Activated naive CD4-positive, alpha-beta T cell treated with anti-CD3 and anti-CD28 coated beads for 36 hours (primary cell): ENCODE measurements at regions not wholly inside any gene's neighbourhood (a gene's known extent, or its start where the extent isn't known, plus 50 kb on each side); places are given as distances from the start of the nearest gene placed in this dataset.

Experiments used
- CTCF ChIA-PET: fragments of 350-600 bp; sonication (Branson Sonifier 250); formaldehyde crosslinking; loops from one replicate; lab custom pipeline; 2021; ENCODE audit warnings: antibody characterized with exemption; lab: Charles Lee
- DNase-seq: peaks from one replicate; pipeline ENCODE4 v3.0.0-alpha.2; 2020
- H3K27ac Mint-ChIP-seq: one replicate; pipeline ENCODE4 v1.8.0; 2021; ENCODE audit warnings: mild to moderate bottlenecking, mixed read lengths
- H3K27me3 Mint-ChIP-seq: one replicate; pipeline ENCODE4 v1.8.0; 2021; ENCODE audit warnings: low read depth, mixed read lengths
- H3K36me3 Mint-ChIP-seq: one replicate; pipeline ENCODE4 v1.8.0; 2021; ENCODE audit warnings: low read depth, mixed read lengths
- H3K4me1 Mint-ChIP-seq: one replicate; pipeline ENCODE4 v1.8.0; 2021; ENCODE audit warnings: low read depth, mixed read lengths
- H3K4me3 Mint-ChIP-seq: one replicate; pipeline ENCODE4 v1.8.0; 2021; ENCODE audit warnings: mild to moderate bottlenecking, moderate library complexity, mixed read lengths
- H3K9me3 Mint-ChIP-seq: one replicate; pipeline ENCODE4 v1.8.0; 2021; ENCODE audit warnings: mixed read lengths
- intact Hi-C: fragments of 100-400 bp; cut with micrococcal nuclease; formaldehyde crosslinking; loops from one replicate; pipeline ENCODE4 v1.15.1; 2023

DNA sequence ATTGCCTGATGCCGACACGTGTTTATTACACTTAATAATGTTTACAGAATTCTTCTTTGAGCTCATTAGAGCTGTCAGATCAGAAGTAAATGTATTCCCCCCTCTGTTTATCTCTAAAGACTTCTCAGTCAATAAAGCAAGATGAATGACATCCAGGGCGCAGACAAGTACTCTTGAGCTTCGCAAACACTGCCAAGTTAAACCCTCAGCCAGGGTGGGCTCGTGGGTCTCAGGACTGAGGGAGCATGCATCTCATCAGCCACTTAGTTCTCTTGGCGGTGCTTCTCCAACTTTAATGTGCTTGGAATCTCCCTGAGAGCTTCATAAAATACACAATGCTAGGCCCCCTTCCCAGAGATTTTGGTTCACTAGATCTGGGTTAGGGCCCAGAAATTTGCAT is 333.9 kb upstream of the THRB start:
- CTCF ChIA-PET = no interaction called here
- H3K9me3 Mint-ChIP-seq = peaks cover 2% of the 10 kb centered on the region
- no peak overlapping the region for H3K27ac Mint-ChIP-seq
- H3K36me3 Mint-ChIP-seq = no peaks in the 10 kb centered on the region
- peaks cover 32% of the 10 kb centered on the region for H3K27me3 Mint-ChIP-seq
- intact Hi-C loops = no loop called here
- H3K4me1 Mint-ChIP-seq = no peaks in the 10 kb centered on the region
- no peak for DNase-seq
- no peak overlapping the region for H3K4me3 Mint-ChIP-seq

DNA sequence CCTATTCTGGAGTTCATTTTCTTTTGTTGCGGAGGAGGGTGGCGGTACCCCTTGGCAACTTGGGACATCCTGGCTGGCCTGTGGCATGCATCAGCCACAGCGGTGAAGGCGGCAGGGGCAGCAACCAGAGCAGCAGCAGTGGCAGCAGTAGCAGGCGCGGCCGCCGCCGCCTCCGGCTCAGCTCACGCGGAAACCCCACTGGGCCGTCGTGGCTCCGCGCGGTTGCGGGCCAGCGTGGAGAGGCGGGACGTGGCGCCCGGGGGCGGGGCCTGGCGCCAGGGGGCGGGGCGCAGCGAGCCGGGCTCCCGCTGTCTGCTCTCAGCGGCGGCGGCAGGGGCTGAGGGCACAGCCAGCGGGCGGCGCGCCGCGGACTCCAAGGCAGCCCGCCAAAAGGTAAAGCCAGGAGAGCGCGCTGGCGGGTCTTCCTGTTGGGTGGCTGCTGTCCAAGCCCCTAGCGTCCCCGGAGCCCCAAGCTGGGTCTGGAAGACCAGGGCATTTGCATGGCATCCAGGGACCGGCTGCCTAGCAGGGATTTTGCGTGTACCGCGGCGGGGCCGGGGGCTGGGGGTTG is 334.4 kb upstream of the THRB start:
- no peak for DNase-seq
- intact Hi-C loops = no loop called here
- CTCF ChIA-PET = no interaction called here
- Mint-ChIP-seq H3K27me3 (peaks cover 32% of the 10 kb centered on the region), H3K4me3 (no peak overlapping the region), H3K9me3 (peaks cover 2% of the 10 kb centered on the region), H3K27ac (no peak overlapping the region), H3K4me1 (no peaks in the 10 kb centered on the region), H3K36me3 (no peaks in the 10 kb centered on the region)

DNA sequence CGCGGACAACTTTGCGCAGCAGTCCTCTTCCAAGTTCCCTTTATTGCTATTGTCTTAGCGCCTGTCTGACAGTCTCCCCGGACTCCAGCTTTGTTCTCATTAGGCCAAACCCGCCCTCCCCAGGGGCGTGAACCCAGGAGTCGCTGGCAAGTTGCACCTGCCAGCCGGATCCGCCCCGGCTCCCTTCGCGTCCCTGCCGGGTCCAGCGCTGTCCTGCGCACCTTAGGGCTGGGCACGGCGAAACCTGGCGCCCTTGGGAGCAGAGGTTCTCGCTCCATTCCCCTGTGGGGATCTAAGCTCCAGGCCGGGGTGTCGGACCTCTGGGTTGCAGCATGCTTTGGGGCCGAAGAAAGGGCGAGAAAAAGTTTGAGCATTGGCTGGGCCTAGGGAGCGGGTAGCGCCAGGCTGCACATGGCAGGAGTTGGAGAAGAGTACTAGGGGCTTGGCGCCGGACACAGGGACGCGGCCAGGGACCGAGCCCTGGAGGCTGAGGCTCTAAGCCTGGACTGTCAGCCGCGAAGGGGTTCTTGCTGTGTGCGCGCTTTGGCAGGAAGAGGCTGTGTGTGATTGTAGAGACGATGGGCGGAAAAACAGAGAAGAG is 335.1 kb upstream of the THRB start:
- H3K4me1 Mint-ChIP-seq = no peaks in the 10 kb centered on the region
- peaks cover 2% of the 10 kb centered on the region for H3K9me3 Mint-ChIP-seq

DNA sequence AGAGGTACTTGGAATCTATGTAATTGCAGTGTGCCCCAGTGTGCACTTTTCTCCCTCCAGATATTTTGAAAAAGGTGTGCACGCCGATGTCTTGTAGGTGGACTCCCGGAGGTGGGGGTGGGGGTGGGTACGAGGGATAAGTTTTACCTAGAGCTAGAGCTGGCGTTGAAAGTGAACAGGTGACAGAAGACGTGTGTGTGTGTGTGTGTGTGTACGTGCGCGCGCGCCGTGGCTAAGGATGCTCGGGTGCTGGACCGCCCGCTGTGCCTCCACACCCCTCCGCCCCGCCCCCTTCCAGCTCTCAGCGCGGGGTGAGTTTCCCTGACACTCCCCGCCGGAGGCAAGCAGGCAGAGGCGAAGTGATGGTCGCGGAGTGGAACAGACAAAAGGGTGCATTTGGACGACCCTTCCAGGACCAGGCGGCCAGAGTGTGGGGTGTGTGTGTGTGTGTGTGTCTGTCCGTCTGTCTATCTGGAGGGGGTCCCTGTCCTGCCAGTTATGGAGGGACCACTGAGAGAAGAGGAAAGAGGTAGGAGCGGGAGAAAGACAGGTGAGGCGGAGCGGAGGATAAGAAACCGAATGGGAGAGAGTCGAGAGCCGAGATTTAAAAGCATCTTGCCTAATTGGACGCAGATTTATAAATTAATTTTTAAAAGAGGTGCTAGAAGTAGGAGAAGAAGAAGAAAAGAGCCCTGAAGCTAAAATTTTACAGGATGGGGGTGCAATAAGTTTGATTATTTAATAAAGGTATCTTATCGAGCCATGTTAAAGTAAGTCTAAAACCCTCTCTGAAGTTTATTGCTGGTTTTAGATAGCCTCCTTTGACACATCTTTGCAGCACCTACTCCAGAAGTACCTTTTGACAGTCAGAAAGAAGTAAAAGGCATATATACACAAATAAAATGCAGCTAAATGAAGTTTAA is 335.8 kb upstream of the THRB start:
- no peak overlapping the region for H3K27ac Mint-ChIP-seq
- H3K4me3 Mint-ChIP-seq = no peak overlapping the region
- H3K9me3 Mint-ChIP-seq = no peaks in the 10 kb centered on the region
- DNase-seq = no peak
- no peaks in the 10 kb centered on the region for H3K36me3 Mint-ChIP-seq
- peaks cover 29% of the 10 kb centered on the region for H3K27me3 Mint-ChIP-seq
- CTCF ChIA-PET = no interaction called here
- no peaks in the 10 kb centered on the region for H3K4me1 Mint-ChIP-seq
- intact Hi-C loops = no loop called here

More for the DNA sequence above, 335.1 kb upstream of the THRB start:
- Mint-ChIP-seq H3K4me3 (no peak overlapping the region), H3K27ac (no peak overlapping the region), H3K36me3 (no peaks in the 10 kb centered on the region), H3K27me3 (peaks cover 32% of the 10 kb centered on the region)
- intact Hi-C loops = no loop called here
- CTCF ChIA-PET = no interaction called here
- no peak for DNase-seq

DNA sequence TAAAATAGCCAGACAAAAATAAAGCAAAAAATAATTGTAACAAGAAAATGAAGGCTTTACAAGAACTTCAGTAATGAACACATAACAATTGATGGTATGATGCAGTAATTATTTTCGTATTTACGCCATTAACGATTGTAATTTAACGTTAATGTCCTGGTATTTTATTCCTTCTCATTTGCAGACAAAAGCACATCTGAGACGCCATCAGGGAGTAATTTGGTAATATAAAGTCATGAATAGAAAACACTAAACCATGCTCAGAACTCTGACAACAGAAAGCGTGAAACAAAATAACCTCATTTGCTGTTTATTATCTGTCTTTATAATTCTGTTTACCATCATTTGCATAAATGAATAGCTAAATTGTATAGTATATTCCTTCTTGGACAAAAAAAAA is 336.6 kb upstream of the THRB start:
- no peak for DNase-seq
- intact Hi-C loops = no loop called here
- Mint-ChIP-seq H3K27me3 (peaks cover 32% of the 10 kb centered on the region), H3K4me1 (no peaks in the 10 kb centered on the region), H3K27ac (no peak overlapping the region), H3K4me3 (no peak overlapping the region), H3K36me3 (no peaks in the 10 kb centered on the region), H3K9me3 (no peaks in the 10 kb centered on the region)
- CTCF ChIA-PET = no interaction called here

DNA sequence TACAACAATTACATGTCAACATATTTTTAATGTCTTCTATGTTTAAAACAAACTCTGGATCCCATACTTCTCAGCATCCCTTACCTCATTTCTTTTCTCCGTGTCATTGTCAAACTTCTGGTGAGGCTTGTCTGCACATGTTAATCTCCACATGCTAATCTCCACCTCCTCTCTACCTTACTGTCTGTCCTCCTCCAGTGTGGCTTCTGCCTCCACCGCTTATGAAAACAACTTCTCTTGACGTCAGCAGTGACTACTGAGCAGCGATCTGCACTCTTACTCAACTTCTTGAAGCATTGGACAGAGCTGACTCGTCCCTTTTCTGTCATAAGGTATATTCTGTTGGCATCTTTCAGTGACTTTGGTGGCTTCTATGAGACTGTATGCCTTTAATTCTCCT is 338.2 kb upstream of the THRB start:
- Mint-ChIP-seq H3K4me3 (no peak overlapping the region), H3K4me1 (no peaks in the 10 kb centered on the region), H3K36me3 (no peaks in the 10 kb centered on the region), H3K27ac (no peak overlapping the region), H3K27me3 (peaks cover 22% of the 10 kb centered on the region), H3K9me3 (no peaks in the 10 kb centered on the region)
- intact Hi-C loops = no loop called here
- DNase-seq = no peak
- CTCF ChIA-PET = no interaction called here

DNA sequence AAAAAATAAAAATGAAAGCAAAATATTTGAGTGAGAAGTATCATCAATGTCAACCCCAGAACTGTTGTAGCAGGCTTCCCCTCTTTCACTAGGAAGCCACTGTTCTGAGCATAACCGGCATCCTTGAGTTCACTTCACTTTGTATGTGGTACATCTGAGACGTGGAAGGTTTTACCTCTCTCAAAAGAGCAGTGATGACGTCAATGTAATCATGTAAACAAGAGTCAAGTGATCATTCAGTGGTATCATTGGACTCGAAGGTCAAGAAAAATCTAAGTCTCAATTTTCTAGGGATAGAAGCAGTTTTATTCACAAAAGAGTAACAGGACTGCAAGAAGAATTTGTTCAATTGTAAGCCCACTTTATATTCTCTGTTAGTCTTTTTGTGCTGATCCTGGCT is 339.8 kb upstream of the THRB start:
- no peaks in the 10 kb centered on the region for H3K36me3 Mint-ChIP-seq
- intact Hi-C loops = no loop called here
- CTCF ChIA-PET = no interaction called here
- no peaks in the 10 kb centered on the region for H3K4me1 Mint-ChIP-seq
- H3K9me3 Mint-ChIP-seq = no peaks in the 10 kb centered on the region
- peaks cover 11% of the 10 kb centered on the region for H3K27me3 Mint-ChIP-seq
- no peak overlapping the region for H3K4me3 Mint-ChIP-seq
- DNase-seq = no peak
- H3K27ac Mint-ChIP-seq = no peak overlapping the region

DNA sequence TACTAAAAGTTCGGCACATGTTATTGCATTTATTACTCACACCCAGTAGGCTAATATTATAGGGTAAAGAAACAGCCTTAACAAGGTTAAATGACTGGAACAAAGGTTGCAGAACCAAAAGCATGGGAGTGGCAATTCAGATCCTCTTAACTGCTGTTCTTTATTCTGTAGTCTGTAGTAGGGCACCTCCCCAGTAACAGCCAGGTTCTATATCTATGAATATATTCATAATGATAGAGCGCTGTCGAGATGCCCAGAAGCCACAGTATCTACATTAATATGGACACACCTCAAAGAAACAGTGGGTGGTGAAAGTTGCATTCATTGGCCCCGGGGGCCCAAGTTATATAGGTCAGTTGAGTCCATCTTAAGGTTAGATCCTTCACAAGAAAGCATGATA is 340.9 kb upstream of the THRB start:
- Mint-ChIP-seq H3K27ac (no peak overlapping the region), H3K9me3 (no peaks in the 10 kb centered on the region), H3K4me3 (no peak overlapping the region), H3K4me1 (no peaks in the 10 kb centered on the region), H3K27me3 (peaks cover 4% of the 10 kb centered on the region), H3K36me3 (no peaks in the 10 kb centered on the region)
- intact Hi-C loops = no loop called here
- CTCF ChIA-PET = no interaction called here
- no peak for DNase-seq

DNA sequence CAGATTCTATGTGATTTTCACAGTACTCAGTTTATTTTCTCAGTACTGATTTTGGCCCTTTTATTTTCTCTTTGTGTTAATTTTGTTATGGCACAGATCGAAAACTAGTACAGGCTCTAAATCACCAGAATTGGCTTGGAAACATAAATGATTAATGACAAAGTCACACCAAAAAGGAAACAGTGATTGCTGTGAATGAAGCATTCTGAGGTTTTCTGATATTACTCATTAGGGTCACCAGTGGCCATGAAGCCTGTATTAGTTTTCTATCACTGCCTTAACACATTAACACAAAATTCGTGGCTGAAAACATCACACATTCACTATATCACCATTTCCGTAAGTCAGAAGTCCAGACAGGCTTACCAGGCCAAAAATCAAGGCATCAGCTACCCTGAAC is 343.0 kb upstream of the THRB start:
- Mint-ChIP-seq H3K27me3 (peaks cover 3% of the 10 kb centered on the region), H3K9me3 (no peaks in the 10 kb centered on the region), H3K36me3 (no peaks in the 10 kb centered on the region), H3K27ac (no peak overlapping the region), H3K4me1 (no peaks in the 10 kb centered on the region), H3K4me3 (no peak overlapping the region)
- DNase-seq = no peak
- intact Hi-C loops = no loop called here
- CTCF ChIA-PET = no interaction called here

DNA sequence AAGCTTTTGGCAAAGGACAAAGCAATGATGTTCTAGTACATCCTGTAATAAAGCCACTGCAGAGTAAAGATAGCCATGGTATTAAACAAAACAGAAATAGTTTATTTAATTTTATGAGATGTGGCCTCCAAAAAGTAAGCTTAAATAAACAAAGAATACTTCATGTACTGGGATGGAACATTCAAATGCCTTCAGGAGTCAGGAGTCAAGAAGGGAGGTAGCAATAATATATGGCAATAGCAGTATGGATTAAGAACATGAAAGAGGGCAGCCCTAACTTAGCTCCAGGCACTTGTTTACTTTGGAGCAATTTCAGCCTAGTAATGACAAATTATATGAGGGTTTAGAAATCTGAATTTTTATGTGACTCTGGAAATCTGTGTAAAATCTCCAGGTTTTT is 343.9 kb upstream of the THRB start:
- CTCF ChIA-PET = no interaction called here
- no peaks in the 10 kb centered on the region for H3K4me1 Mint-ChIP-seq
- H3K36me3 Mint-ChIP-seq = no peaks in the 10 kb centered on the region
- intact Hi-C loops = no loop called here
- no peak overlapping the region for H3K27ac Mint-ChIP-seq
- peaks cover 3% of the 10 kb centered on the region for H3K27me3 Mint-ChIP-seq
- DNase-seq = no peak
- H3K9me3 Mint-ChIP-seq = no peaks in the 10 kb centered on the region
- H3K4me3 Mint-ChIP-seq = no peak overlapping the region

DNA sequence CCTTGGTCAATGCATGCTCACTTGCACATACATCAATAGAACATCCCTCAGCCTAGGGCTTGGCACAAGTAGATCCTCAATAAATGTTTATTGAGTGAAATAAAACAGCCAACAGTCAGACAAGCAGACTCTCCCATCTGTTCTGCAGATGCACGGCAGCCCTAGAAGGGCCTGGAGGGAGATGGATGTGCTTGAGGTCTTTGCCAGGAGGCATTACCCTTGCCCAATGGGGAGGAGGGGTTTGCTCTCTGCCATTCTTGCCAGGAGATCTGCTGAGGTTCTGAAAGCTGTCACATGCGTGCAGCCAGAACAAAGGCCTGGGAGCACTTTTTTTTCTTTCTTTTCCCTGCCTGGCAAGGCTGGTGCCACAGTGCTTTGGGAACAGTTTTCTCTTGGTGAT is 349.3 kb upstream of the THRB start:
- CTCF ChIA-PET = no interaction called here
- no peaks in the 10 kb centered on the region for H3K4me1 Mint-ChIP-seq

DNA sequence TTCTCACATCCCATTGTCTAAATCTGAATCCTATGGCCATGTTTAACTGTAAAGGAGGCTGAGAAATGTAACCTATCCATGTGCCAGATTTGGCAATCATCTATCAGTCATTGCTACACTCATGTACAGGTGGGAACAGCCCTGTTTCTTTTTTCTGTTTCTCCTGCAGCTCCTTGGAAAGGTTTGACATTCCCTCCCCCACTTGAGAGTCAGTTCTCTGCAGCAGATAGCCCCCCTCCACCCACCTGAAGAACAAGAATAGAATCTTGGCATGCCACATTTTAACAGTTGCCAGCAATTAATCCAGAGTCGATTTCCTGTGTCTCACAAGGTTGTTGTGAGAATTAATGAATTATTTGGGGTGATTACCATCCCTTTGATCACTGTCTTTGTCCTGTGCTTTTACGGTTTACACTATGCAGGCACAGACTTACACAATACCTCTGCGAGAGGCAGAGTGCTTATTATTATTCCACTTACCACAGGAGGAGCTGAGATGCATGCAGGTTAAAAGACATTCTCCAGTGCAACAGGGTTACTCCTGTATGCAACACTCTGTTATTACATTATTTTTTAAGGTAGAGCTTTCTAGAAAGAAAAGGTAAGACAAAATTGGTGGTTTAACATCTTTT is 351.0 kb upstream of the THRB start:
- Mint-ChIP-seq H3K4me1 (no peaks in the 10 kb centered on the region), H3K4me3 (no peak overlapping the region), H3K9me3 (no peaks in the 10 kb centered on the region), H3K27ac (no peak overlapping the region), H3K36me3 (no peaks in the 10 kb centered on the region), H3K27me3 (no peaks in the 10 kb centered on the region)
- no peak for DNase-seq
- CTCF ChIA-PET = interaction anchor here (0.7 kb wide), 1 partner anchor 333 kb away, joined by 4 read pairs; no protein-coding TSS in a partner anchor
- intact Hi-C loops = no loop called here

More for the DNA sequence above, 349.3 kb upstream of the THRB start:
- intact Hi-C loops = no loop called here
- H3K36me3 Mint-ChIP-seq = no peaks in the 10 kb centered on the region
- H3K27me3 Mint-ChIP-seq = no peaks in the 10 kb centered on the region
- DNase-seq = no peak
- no peaks in the 10 kb centered on the region for H3K9me3 Mint-ChIP-seq
- H3K4me3 Mint-ChIP-seq = no peak overlapping the region
- no peak overlapping the region for H3K27ac Mint-ChIP-seq
